Mucosa of gallbladder (tissue), 1 donor: ENCODE measurements at regions not wholly inside any gene's neighbourhood (a gene's known extent, or its start where the extent isn't known, plus 50 kb on each side); places are given as distances from the start of the nearest gene placed in this dataset.
"Not testable (repeated sequence)": the region's sequence is repeated elsewhere in the genome, so short reads cannot be mapped to it uniquely, and the experiment has no call there.

ENCODE experiments used
- DNase-seq: peaks from one replicate; pipeline ENCODE4 v3.0.0-alpha.2; 2020; ENCODE audit warnings: low spot score
- donor health status: DM: no; HTN: no; CAD: no.

GRCh38 chr6:130672153-130672552, 155.1 kb upstream of the SMLR1 start:
- no peak for DNase-seq

GRCh38 chr6:130674604-130675003, 152.6 kb upstream of the SMLR1 start:
- no peak for DNase-seq

GRCh38 chr6:130675072-130675471, 152.1 kb upstream of the SMLR1 start:
- DNase-seq, result no peak

- no peak for DNase-seq
Observed at GRCh38 chr6:130676077-130676772, 151.0 kb upstream of the SMLR1 start.

DNA sequence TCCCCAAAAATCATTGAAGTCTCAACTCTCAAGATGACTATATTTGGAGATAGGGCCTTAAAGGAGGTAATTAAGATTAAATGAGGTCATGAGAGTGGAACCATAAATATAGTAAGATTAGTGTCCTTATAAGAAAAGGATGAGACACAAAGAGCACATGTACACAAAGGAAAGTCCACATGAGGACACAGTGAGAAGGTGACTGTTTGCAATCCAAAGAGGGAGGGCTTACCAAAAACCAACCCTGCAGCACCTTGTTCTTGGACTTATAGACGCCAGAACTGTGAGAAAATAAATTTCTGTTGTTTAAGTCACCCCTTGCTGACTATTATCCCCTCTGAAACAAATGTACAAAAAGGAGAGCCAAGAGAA, 150.4 kb upstream of the SMLR1 start:
- no peak for DNase-seq

- no peak for DNase-seq
Observed at GRCh38 chr6:130677312-130677711, 149.9 kb upstream of the SMLR1 start.

DNA sequence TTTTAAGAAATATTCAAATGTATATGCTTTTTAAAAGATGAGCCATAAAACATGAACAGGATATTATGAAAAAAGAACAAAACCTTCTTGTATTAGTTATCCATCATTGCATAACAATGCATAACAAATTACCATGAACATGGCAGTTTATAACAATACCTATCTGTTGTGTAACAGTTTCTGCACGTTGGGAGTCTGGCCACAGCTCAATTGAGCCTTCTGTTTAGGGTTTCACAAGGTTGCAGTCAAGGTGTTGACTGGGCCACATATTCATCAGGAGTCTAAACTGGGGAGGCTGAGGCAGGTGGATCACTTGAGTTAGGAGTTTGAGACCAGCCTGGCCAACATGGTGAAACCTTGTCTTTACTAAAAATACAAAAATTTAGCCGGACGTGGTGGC, 149.4 kb upstream of the SMLR1 start:
- DNase-seq, result no peak

DNA sequence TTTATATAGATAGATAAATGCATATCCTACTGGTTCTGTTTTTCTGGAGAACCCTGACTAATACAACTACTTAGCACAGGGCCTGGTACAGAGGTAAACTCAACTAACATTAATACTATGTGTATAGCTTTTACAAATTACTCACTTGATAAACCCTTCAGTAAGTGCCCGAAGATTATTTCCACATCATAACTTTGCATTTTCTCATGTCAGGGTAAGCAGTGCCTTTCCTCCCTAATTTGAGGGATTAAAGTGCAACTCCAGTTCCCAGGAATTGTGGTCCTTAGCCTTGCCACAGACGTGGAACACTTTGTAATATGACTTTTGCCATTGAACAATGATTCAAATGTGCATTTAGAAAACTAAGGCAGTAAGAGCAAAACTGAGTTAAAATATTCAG, 147.5 kb upstream of the SMLR1 start:
- DNase-seq, result no peak

GRCh38 chr6:130680116-130680515, 147.1 kb upstream of the SMLR1 start:
- no peak for DNase-seq

DNA sequence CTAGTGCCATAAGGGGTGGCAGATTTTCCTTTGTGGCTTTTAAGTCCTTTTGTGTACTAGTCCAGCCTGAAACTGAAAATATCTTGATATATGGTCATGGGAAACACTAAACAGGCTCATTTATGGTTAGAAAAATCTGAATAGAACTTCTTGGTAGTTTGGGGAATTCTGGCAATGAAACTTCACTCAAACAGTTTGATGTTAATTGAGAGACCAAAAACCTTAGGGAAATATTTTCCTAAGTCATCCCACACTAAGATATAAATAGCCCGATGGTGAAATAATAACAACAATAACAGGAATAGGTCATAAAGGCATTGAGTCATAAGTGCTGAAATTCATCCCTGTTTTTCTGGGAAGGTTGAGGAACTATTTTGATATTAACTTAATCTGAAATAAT, 146.2 kb upstream of the SMLR1 start:
- no peak for DNase-seq

GRCh38 chr6:130682066-130682465, 145.1 kb upstream of the SMLR1 start:
- DNase-seq, result no peak

DNA sequence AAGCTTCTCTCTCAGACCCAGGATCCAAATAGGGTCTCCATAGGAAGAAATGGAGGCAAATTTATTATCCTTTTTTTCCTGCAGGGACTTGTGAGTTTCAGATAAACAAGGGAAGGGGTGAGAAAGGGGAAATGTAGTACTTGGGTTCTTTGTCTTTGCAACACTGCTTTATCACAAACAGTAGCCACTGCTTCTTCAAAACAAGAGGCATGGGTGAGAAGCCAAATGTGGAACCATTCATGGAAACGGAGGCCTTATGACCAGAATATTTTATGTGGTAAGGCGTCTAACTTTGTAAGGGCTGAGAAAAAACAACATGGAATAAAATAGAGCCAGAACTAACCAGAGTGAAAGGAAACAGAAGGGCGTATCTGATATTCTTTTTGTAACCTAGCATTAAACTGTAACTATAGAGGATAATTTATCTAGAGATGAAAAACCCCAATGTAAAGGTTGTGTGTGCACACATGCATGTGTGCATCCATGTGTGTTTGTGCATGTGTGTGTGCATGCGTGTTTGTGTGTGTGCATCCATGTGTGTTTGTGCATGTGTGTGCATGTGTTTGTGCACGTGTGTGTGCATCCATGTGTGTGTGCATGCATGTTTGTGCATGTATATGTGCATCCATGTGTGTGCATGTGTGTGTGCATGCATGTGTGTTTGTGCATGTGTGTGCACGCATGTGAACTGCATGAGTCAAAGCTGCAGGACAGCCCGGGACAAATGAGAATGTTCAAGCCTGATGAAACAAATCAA, 143.3 kb upstream of the SMLR1 start:
- DNase-seq, result no peak

GRCh38 chr6:130692659-130693058, 134.5 kb upstream of the SMLR1 start:
- no peak for DNase-seq

- no peak for DNase-seq
Observed at GRCh38 chr6:130693944-130694343, 133.3 kb upstream of the SMLR1 start.

- no peak for DNase-seq
Observed at GRCh38 chr6:130694606-130695005, 132.6 kb upstream of the SMLR1 start.

DNA sequence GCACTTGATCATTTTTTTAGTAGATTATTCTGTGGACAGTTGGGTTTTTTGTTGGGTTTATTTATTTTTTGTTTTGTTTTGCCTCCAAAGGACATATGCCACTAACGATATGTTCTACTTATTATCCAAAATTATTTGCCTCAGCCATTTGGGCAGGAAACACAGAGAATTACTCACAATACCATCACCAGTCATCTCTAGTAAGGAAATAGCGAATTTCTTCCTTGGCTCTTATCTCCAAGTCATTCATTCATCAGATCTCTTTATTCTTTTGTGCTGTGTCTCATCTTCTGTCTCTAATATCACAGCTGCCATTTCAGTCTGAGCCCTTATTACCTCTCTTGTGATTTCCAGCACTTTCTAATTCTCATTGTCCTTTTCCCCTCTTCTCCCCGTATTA, 130.4 kb upstream of the SMLR1 start:
- no peak for DNase-seq

- no peak for DNase-seq
Observed at GRCh38 chr6:130697271-130697994, 129.8 kb upstream of the SMLR1 start.

DNA sequence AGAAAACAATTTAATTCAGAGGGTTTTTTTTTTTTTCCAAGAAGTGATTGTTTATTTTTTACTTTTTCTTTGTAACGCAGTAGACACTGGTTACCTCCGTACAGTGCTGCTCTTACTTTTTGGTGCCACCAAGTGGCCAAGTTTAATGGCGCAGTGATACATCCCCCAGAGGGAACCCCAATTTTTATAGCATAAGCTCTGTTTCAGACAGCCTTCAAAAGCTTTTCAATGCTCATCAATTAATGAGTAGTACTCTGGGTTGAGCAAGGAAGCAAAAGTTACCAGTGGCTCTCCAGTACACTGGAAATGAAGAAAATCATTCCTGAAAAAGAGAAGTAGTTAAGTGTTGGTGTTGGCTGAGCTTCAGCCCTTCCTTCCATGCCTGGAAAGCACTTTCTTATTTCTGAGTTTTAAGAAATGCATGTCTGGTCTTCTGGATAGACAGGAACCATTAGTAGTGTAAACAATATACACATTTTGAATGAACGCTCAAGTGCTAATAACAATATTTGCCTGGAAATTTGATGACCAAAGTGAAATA, 129.1 kb upstream of the SMLR1 start:
- DNase-seq, result peak; percentile 46

DNA sequence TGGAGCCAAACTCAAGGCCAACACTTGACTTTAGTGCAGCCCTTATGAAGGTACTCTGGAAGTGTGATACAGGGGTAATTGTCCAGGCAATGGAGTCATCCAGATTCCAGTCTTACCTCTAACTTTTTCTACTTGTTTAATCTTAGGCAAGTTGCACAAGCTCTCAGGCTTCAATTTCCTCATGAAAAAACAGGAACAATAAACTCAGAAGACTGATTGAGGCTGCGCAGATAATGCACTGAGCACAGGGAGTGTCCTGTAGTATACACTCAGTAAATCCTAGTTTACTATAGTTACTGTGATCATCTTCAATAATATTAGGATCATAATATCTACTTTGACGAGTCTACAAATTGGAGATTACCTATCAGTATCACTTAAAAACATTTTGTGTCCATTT, 127.5 kb upstream of the SMLR1 start:
- no peak for DNase-seq

DNA sequence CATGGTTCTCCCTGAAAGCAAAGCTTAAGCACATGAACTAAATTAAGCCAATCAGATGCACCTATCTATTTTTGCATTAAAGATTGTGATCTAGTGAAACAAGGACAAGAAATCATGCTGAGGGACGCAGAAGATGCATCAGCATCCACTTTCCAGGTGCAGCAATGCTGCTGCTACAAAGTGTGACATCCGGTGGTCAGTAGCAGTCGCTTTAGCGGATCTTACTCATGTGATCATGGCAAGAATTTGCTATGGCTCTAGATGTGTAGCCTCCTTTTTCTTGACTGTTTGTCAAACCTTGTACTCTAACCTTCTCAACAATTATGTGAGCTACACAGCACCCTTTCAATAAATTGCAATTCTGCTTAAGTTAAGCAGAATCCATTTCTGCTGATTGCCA, 126.8 kb upstream of the SMLR1 start:
- no peak for DNase-seq

DNA sequence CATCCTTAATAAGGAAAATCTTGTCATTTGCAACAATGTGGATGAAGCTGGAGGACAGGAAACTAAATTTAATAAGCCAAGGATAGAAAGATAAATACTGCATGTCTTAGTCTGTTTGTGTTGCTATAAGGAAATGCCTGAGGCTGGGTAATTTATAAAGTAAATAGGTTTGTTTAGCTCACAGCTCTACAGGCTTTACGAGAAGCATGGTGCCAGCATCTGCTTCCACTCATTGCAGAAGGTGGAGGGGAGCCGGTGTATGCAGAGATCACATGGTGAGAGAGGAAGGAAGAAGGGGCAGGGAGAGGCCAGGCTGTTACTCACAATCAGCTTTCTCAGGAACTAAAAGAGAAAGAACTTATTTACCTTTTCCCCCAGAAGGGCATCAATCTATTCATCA, 118.9 kb upstream of the SMLR1 start:
- no peak for DNase-seq

DNA sequence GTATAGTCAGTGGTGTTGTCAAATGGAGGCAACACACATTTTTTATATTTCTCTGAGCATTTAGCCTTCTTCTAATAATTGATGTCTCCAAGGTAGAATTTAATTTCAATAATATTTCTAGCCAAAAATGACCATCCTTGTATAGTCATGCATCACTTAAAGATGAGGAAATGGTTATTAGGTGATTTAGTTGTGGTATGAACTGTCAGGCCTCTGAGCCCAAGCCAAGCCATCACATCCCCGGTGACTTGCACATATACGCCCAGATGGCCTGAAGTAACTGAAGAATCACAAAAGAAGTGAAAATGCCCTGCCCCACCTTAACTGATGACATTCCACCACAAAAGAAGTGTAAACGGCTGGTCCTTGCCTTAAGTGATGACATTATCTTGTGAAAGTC, 115.6 kb upstream of the SMLR1 start:
- not testable (repeated sequence) for DNase-seq

GRCh38 chr6:130713144-130713543, 114.1 kb upstream of the SMLR1 start:
- no peak for DNase-seq
